Amniotic stem cell (primary cell): ENCODE measurements at regions not wholly inside any gene's neighbourhood (a gene's known extent, or its start where the extent isn't known, plus 50 kb on each side); places are given as distances from the start of the nearest gene placed in this dataset.

Experiments used
- DNase-seq: peaks from one replicate; lab custom pipeline; 2025; lab: John Stamatoyannopoulos, UW

DNA sequence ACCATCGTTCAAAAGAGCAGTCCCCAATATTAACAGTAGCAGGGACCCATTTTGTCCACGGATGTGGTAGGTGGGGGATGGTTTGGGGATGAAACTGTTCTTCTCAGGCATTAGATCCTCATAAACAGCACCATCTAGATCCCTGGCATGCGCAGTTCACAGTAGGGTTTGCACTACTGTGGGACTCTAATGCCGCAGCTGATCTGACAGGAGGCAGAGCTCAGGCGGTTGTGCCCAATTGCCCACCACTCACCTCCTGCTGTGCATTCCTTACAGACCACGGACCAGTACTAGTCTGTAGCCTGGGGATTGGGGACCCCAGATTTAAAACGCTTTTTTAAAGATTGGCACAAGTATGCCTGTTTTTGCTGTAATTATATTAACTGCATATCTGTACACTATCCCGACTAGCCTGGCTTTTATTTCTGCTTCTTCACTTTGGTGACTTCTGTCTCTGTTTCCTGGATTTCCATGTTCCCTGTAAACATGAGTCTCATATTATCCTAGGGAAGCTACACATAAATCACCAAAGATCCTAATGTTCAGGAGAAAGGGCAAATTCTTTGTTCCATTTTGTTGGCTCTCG is 163.3 kb upstream of the AKR1E2 start:
- no peak for DNase-seq

DNA sequence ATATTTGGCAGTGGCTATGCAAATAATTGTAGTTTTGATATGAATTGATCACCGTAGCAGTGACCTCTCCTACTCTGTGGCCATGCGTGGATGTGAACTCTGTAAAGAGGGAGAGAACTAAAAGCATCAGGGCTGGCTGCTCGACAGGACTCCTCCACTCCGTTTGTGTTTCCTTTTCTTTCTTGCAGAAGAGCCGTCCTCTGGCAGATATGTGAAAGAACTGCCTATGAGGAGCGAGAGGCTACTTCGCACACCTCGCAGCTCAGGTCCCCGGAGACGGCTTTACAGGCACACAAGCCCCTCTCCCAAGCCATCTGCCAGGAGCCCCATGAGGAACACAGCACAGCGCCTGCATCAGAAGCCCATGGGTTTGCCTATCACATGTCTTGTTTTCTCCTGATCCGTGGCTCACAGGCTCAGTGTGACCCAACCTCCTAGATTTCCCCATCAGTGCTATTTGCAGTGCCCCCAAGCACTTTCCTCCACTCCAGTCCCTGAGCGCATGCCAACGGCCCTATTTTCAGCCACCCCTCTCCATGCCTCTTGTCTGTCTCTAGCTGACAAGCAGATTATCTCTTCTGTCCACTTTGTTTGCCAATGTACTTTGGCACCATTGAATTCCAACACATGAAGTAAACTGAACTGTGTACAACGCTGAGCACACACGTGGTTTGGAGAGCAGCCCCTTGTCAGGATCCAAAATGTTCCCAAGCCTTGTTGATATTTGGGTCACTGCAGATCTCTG is 164.3 kb upstream of the AKR1E2 start:
- no peak for DNase-seq

DNA sequence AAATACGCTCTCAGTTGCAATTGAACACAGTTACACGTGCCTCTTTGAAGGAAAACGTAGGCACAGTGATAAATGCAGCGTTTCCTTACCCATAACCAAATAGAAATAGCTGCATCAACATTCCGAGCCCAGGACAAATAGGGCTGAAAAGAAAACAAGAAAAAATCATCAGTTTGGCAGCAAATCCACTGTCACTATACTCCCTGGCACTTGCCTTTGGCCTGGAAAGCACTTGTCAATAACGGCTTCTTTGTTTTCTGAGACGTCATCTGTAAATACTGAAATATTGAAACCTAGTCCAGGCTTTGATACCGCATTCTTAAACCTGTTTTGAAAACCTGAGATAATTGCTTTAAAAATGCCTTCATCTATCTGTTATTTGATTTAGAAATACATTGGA is 167.2 kb upstream of the AKR1E2 start:
- no peak for DNase-seq

DNA sequence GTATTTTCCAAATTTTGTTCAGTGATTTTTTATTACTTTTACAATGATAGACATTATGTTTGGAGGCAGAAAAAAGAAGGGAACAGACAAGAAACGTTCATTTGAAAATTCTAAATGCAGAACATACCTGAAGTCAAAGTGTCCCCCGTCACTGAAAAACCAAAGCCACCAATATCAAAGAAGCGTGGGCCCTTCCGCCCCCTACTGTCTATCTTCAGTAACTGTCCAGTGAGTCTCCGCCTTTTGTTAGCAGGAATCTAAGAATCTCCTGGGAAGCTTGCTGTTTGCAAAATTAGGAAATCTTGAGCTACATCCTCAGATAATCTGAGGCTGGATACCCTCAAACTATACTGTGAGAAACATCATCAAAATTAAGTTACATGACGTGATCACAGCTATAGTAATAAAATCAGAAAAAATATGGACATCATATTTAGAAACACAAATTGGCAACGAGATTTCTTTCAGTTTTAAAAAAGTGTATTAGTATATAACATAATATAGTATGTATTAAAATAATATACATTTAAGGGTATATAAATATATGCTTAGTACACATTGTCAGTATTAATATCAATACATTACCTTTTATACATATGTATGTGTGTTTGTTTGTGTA is 169.3 kb upstream of the AKR1E2 start:
- no peak for DNase-seq

DNA sequence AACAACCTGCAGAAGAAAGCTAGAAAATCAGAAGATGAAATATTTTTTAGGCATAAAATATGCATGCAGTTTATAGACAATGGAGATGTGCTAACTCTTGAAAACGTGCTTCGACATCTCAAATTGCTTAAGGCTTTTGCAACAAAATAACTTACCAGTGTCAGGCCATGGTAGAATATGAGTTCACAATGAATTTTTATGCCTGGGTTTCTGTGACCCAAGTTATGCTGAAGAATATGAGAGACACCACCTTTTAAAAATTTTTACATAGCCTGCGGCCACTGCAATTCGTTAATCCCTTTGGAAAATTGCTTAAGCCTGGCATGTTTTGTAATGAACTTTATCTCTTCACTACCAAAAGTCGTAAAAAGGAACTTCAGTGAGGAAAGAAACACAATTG is 170.1 kb upstream of the AKR1E2 start:
- no peak for DNase-seq

DNA sequence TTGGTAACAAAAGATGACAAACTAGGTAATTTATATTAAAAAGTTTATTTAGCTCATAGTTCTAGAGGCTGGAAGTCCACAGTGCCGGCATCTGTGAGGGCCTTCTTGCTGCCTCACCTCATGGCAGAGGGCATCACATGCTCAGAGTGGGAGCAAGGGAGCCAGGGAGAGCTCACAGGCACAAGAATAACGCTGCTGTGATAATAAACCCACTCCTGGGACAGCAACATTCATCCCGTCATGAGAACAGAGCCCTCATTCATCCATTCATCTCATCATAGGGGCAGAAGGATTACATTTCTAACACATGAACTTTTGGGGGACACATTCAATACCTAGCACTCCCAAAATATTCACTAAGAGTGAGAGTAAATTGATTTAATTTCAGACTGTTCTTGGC is 170.6 kb upstream of the AKR1E2 start:
- DNase-seq = no peak

DNA sequence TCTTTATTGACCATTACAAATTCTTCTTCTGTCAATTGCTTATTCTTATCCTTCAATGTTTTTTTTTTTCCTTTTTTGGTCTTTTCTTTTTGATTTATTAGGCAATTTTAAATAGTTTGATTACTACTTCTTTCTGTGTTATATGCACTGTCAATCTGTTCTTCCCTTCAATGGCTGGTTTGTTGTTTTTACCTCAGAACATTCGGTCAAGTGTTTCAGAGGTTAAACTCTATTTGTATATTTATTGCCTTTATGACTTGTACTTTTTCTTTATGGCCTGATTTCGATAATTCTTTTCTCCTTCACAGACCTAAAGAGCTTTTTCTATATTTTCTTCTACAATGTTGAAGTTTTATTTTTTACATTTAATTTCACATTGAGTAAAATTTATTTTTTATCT is 171.5 kb upstream of the AKR1E2 start:
- DNase-seq = no peak

DNA sequence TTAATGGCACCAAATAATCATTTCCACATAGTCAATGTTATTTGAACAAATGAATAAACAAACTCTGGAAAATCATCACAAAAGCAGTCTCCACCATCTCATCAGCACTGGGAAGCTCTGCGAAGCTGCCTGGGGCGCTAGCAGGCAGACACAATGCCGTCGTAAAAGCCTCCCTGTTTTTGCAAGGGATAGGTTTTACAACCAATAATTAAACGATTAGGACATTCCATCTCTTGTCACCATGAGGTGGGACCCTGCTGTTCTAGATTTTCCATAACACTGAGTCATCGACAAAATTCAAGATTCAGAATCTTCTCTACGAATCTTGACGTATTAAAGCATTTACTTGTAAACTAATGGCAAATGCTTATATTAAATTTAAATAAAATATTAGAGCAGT is 172.8 kb upstream of the AKR1E2 start:
- DNase-seq = no peak

DNA sequence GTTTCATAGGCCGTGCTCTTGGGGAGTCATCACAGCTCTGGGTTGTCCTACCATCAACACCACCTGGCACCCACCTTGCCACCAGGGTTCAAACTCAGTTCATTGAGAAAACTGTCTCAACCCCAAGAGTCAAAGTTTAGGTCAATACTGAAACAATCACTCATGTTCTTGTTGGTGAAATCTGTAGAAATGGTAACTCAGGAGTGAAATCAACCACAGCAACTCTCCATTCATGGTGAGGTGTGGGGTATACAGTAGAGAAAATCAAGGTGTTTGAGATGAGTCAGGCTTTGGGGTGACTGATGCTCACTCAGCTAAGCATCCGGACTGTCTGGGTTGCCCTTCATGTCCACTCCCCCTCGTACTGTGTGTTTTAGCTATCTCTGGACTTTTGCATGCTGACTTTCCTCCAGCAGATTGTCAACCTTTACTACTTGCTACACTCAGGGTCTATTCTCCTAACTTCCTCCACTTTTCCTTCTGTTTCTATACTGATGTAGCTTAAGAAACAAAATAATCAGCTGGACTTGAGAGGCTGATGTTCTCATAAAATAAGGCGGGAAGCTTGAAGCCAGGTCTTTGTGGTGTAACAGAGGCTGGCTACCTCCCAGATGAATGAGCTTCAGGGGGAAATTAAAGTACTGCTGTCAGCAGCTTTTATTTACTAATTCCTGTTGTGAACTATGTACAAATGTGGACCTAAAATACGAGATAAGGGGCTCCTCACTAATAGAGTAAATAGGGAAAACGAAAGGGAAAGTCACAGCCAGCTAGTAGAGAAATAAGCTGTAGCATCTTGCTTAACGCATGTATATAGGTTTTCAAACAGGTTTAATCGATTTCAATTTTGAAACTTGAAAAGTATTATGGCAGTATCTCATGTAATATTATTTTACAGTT is 173.6 kb upstream of the AKR1E2 start:
- no peak for DNase-seq

DNA sequence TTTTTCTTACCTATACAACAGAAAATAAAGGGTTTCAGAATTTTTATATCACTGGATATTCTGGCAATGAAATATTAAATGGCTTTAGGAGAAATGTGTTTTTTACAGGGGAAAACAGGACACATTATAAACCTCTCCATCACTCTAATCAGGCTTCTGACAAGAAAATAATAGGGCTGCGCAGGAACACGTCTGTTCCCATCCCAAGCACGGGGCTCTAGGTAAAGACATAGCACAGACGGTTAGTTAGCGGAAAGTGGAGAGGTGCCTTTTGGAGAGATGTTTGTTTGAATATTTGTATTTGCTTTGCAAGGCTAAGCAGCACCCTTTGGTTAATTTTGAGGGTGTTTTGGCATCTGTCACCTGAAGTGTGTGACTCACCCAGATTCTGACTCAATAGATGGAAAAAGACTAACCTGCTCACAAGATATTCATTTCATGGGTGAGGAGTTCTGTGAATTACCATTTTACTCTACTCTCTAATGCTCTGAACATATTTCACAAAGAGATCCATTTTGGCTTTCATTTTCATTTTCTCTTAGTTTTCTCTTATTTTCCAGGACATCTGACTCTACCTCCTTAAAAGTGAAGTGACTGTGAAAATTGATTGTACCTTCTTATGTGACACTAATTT is 174.5 kb upstream of the AKR1E2 start:
- no peak for DNase-seq

DNA sequence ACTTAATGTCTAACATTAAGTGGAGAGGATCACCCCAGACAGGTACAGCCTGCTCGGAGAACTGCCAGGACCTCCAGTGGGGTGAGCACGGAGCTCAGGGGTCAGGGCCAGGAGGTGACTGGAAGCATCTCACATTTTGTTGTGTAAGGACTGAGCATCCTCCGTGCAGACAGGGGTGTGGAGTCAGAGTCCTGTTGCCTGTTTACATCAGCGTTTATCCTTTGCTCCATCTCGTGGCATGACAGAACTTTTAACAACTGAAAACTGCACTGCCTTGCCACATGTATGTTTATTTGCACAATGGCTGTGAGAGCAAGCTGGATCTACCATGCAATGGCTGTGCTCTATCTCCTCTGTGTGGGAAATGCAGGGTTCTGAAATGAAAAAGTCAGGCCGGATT is 175.4 kb upstream of the AKR1E2 start:
- DNase-seq = no peak

DNA sequence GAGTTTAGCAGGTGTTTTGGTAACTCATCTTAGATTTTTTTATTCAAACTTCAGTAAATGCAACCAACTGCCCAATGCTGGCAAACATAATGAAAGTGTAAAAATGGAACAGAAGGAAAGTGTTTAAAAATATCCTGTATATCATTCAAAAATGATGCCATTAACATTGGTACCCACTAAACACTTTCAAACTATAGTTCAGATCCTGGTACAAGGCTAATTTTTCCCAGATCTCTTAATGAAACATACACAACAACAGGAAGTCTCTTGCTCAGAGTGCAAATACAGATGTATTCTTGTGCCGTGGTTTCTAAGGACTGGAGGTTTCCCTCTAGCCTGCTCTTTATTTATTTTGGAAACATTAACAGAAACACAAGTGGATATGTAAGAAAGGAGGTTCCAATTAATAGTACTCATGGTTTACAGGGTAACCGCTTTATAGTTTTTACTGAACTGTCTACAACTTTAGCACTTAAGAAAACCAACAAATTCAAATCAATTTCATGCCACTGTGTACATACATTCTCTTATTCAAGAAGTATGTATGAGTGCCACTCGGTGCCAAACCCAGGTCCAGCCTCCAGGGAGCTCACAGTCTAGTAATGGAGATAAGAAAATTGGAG is 176.0 kb upstream of the AKR1E2 start:
- no peak for DNase-seq

DNA sequence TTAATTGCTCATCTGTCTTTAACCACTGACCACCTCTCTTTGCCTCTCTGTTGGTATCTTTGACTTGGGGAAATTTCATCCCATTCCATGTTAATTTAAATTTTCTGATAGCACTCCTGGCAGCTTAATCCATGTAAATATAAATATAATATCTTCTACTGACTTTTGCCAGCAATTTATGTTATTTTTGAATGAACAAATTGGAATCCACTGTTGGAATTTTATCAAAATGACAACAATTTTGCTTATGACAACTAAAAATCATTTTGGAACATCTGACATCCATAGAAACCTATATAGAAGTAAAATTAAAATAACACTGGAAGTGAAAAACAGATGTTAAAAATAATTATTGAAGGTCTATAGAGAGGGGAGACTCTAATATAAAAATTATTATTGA is 176.5 kb upstream of the AKR1E2 start:
- no peak for DNase-seq

DNA sequence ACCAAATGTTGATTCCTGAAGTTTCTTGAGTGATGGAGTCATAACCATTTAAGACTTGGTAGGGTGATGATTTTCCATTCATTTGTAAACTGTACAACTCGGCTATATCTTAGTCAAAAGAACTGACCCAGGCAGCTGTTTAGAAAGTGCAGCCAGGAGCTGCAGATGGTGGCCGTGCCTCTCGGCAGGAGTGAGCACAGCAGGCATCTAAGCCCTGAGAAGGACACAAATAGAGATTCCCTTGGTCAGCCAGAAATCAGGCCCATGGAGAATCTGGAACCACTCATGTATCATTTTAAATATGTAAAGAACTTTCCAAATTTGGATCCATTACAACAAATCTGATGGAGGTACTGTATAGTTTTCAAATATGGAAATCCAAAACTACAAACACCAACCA is 177.0 kb upstream of the AKR1E2 start:
- DNase-seq = no peak

DNA sequence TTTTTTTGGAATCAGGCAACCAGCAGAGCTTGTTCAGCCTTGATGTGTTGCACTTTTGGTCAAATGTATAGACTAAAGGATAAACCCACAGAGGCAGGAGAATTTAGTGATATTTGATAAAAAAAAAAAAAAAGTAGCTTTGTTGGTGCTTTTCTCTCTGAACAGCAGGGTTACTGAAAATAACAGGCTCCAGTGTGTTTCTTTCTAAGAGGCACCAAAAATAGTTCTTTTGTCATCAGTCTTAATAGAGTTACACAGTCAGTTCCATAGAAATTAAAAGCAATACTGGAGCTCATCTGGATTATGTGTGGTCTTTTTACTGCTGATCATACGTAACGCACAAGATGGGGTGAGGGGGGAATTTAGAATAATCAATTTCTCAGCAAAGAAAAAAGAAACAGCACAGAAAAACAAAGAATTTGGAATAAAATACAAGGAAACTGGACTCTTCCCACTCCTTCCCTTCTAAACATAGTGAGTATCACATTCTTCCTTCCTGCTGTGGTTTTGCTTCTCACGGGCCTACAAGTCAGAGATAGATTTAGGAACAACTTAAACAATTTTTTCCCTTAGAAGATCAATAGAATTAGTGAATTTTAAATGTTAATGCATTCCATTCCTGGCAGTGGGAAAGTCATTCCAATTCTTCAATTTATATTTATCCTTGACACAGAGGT is 178.8 kb upstream of the AKR1E2 start:
- DNase-seq = no peak

DNA sequence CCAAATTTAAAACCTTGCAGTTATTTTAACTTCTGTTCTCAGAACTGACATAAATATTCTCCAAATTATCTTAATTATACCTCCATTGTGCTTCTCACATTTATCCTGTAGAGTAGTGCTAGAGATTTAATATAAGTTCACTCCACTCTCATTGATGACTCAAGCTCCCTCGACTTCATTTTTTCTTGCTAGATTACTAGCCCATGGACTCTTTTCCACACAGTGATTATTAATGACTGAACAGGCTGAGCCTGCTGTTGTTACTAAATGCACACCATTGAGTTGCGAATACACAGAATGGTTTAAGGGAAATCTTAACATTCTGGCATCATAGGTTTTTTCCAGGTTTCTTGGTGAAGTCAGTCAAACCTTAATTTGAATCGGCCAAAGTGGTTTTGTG is 179.5 kb upstream of the AKR1E2 start:
- DNase-seq = no peak

DNA sequence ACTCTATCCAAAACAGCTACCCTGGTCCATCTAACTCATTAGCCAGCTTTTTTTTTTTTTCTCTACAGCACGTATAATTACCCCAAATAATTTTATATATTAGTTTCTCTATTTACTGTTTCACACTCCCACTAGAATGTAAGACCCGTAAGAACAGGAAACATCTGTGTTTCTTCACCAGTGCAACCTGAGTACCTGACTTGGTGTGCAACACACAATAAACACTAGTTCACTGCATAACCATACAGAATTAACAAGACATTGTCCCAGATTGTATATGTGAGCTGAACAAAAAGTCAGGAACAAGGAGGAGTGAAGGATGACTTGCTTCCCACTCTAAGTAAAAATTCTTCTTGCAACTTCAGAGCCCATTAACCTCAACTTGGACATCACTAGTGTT is 180.2 kb upstream of the AKR1E2 start:
- DNase-seq = no peak

DNA sequence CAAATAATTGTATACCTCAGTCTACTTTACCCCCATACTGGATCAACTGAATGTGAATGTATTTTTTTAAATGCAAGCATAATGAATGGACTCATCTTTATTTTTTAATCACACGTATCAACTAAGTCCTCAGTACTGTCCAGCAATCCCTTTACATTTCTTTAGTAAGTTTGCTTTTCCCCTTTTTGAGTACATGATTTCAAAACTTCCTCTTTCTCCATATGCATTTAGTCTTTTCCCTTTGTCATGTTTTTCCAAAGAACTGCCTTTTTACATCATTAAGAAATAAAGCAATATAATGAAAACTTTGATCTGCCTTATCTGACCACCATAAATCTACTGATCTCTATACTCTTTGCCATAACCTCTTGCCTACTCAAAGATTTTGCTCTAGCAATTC is 182.5 kb upstream of the AKR1E2 start:
- no peak for DNase-seq

DNA sequence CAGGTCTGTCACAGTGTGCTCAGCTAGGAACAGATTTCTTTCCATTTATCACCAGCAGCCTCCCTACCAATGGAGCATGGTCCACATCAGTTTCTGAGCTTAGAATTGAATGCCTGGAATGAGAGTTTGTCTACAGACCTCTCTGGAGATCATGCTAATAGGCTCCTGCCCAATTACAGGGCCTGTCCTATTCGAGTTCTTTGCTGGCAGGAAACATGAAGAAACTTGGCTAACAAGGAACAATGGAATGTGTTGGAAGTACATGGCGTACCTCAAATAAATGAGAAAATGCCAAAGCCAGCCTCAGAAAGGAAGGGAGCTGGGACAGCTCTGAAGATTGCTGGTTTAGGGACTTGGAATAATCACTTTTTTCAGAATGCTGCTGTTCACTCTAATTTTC is 186.0 kb upstream of the AKR1E2 start:
- DNase-seq = no peak

DNA sequence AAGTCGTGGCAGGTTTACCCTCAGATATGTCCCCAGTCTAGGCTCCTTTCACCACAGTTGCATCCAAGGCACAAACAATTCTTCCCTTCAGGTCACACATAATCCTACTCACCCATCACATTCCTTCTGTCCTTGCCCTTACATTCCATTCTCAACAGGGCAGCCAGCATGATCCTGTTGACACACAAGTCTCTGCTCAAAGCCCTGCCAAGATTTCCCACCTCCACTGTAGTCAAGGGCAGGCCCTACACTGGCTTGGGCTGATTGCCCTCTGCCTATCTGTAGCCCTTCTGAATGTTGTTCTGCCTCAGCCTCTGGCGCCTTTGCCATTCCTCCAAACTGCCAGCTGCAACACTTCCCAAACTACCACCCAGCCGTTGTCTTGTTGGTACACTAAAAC is 187.9 kb upstream of the AKR1E2 start:
- DNase-seq = no peak

DNA sequence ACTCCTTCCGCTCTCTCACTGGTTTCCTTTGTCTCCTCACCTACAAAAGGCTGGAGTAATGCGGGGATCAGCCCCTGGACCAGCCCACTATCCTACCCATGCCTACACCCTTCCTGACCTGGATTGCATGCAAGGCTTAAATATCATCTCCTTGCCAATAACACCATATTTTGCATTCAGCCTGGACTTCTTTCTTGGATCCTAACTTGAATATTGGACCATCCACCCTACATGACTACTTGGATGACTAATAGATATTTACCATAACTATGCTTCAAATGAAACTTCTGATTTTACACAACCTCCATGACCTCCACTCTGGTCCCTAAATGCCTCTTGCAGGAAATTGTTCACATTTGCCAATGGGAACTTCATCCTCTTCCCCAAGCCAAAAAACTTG is 188.3 kb upstream of the AKR1E2 start:
- no peak for DNase-seq
